Astrocyte of the spinal cord (primary cell): ENCODE measurements at regions not wholly inside any gene's neighbourhood (a gene's known extent, or its start where the extent isn't known, plus 50 kb on each side); places are given as distances from the start of the nearest gene placed in this dataset.

ENCODE experiments used
- DNase-seq: peaks from one replicate; pipeline ENCODE4 v3.0.0; 2011; ENCODE audit warnings: low read depth, low spot score
- H3K4me3 ChIP-seq: 2 replicates; pipeline ENCODE4 v1.5.1; 2011; ENCODE audit warnings: low read depth, mild to moderate bottlenecking, low read length, moderate library complexity
- in situ Hi-C: cut with HindIII; loops from 2 replicates; pipeline ENCODE4 v1.10.0; 2017; ENCODE audit warnings: low sequenced_read_pairs
- TF ChIP-seq, protein P1 (sequence below): IDR thresholded peaks from 2 replicates; pipeline ENCODE4 v1.5.1; 2012; ENCODE audit warnings: low read depth, mild to moderate bottlenecking, low read length, inconsistent platforms

DNA sequence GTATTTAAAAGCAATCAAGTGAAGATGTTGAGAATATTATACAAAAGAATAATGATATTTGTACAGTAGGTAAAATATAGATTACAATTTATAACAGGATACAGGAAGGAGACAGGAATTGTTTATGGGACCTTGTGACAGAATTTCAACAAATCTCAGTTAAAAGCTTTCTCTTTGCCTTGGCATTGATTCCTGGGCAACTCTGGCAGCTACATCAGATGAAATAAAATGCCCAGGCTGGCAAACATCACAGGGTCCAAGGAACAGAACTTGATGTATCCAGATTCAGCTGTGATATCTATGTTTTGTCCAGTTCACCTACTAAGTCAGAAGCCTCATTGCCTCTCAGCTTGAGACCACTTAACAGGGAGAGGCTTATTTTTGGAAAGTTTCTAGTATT is 473.1 kb downstream of the MCTP2 start:
- TF ChIP-seq, protein P1, sequence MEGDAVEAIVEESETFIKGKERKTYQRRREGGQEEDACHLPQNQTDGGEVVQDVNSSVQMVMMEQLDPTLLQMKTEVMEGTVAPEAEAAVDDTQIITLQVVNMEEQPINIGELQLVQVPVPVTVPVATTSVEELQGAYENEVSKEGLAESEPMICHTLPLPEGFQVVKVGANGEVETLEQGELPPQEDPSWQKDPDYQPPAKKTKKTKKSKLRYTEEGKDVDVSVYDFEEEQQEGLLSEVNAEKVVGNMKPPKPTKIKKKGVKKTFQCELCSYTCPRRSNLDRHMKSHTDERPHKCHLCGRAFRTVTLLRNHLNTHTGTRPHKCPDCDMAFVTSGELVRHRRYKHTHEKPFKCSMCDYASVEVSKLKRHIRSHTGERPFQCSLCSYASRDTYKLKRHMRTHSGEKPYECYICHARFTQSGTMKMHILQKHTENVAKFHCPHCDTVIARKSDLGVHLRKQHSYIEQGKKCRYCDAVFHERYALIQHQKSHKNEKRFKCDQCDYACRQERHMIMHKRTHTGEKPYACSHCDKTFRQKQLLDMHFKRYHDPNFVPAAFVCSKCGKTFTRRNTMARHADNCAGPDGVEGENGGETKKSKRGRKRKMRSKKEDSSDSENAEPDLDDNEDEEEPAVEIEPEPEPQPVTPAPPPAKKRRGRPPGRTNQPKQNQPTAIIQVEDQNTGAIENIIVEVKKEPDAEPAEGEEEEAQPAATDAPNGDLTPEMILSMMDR = no peak

DNA sequence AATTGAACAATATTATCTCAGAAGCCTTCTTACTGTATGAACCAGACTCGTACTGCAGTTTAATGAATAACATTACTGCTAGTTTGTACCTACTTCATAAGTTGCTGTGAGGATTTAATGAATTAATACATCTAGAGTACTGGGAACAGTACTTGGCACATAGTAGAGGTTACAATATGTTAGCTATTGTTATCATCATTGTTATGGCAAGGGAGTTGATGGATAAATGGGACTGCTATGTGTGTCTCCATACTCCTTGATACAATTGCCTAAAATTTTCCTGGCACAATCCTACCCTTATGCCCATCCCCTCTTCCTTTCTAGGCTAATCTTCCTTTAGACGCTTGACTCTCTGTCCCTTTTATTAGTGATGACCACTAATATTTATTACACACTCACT is 473.6 kb downstream of the MCTP2 start:
- in situ Hi-C loops = no loop called here
- TF ChIP-seq, protein P1 = no peak
- DNase-seq = no peak
- no peak overlapping the region for H3K4me3 ChIP-seq

More for the DNA sequence above, 473.1 kb downstream of the MCTP2 start:
- in situ Hi-C loops = no loop called here
- H3K4me3 ChIP-seq = no peak overlapping the region
- no peak for DNase-seq

DNA sequence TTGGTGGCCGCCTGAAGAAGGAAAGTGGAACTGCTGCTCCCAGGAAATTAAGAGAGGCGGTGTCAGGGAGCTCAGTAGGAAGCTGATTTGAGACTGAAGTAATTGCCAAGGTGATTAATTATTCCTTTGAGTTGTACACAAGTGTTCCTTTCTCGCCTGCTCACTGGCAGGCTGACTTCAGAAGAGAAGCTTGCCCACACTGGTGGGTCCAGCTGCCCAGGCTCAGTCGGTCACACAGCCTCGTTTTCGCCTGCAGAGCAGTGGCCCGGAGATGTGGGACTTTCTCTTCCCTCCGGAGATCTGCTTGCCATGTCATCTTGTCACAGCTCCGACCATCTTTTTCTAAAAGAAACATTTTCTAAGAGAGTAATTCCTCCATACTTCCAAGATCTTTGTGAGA is 478.0 kb downstream of the MCTP2 start:
- no peak for DNase-seq
- in situ Hi-C loops = no loop called here
- TF ChIP-seq, protein P1 = no peak
- H3K4me3 ChIP-seq = no peak overlapping the region

DNA sequence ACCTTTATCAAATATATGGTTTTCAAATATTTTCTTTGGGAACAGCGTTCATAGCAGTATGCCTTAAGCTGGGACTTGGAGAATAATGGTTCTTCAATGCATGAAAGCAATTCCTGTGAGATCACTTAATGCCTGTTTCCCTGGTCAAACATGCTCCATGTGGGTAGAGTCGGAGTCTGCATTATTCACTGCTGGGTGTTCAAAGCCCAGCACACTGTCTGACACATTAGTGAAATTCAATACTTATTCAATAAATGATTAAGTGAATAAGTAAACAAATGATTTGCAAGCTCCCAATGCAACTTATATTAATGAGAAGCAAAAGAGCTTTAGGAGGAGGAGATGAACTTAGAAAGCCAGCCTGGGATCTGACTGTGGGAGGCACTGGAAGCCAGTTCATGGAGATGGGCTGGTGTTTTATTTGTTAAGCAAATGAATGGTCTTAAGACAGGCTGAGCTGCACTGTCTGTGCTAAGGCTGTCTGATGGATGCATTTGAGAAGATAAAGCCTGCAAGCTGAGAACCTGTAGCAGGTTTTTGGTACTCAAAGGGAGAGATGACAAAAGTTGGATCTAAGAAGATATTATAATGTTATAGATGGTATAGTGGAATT is 490.8 kb downstream of the MCTP2 start:
- in situ Hi-C loops = no loop called here
- no peak for DNase-seq
- H3K4me3 ChIP-seq = no peak overlapping the region
- TF ChIP-seq, protein P1 = no peak

DNA sequence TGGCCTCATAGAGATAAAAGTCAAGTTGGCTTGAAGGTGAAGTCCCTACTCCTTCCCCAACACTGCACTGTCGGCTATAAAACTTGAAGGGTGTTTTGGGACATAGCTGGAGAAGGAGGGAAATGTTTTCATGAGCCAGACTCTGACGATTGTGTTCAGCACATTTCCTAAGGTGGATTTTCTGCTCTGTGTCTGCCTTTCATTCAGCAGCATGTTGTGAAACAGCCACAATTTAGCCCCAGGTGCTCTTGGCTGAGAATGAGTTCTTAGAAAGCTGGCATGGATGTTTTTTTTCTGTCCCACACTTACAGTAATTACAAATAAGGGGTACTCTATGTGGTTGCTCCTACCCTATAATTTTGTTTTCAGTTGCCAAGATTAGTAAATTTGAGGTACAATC is 492.4 kb downstream of the MCTP2 start:
- in situ Hi-C loops = no loop called here
- TF ChIP-seq, protein P1 = no peak
- H3K4me3 ChIP-seq = no peak overlapping the region
- DNase-seq = no peak

DNA sequence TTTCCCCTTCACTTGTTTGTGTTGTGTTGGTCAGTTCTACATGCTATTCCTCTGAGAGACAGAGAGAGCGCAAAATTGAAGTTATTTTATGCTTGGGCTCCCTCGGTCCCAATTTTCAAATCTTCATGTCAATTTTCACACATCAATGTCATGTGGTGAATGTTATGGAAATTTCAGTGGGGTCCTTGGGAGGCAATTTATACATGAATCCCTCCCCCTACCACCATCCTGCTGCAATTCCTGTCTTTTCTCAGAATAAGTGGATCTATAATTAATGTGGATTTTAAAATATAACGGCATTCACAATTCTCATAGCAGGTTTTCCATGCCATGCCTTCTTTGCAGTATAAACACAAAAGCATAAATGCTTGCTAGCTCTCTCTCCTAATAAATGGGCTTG is 499.9 kb downstream of the MCTP2 start:
- in situ Hi-C loops = no loop called here
- no peak for DNase-seq
- TF ChIP-seq, protein P1 = no peak
- H3K4me3 ChIP-seq = no peak overlapping the region
